MCF 10A (cell line): ENCODE measurements at regions not wholly inside any gene's neighbourhood (a gene's known extent, or its start where the extent isn't known, plus 50 kb on each side); places are given as distances from the start of the nearest gene placed in this dataset.
"Not testable (repeated sequence)": the region's sequence is repeated elsewhere in the genome, so short reads cannot be mapped to it uniquely, and the experiment has no call there.

Experiments
- BruUV-seq: library from RNA; stranded (reverse); fragments of 400-500 nt; replicated peaks from 2 replicates; lab custom pipeline; 2021; lab: Mats Ljungman, UMichigan
- CTCF ChIA-PET: fragments of 300-600 bp; sonication (Branson Sonifier 250); formaldehyde crosslinking; extraction: SDS; loops from one replicate; lab custom pipeline; 2021; ENCODE audit warnings: antibody characterized with exemption, inconsistent platforms; lab: Yijun Ruan, JAX
- POLR2A ChIA-PET: fragments of 300-600, 350-650 bp; sonication (Branson Sonifier 250); formaldehyde crosslinking; extraction: SDS; loops from one replicate; lab custom pipeline; 2020; ENCODE audit warnings: antibody characterized with exemption, inconsistent platforms; lab: Yijun Ruan, JAX
- DNase-seq: peaks from one replicate; pipeline ENCODE4 v3.0.0-alpha.2; 2018; ENCODE audit not compliant: unreplicated experiment
- H3K27ac Mint-ChIP-seq: one replicate; pipeline ENCODE4 v1.8.0; 2022; ENCODE audit warnings: mild to moderate bottlenecking, low read depth, mixed read lengths; ENCODE audit not compliant: unreplicated experiment
- H3K27me3 Mint-ChIP-seq: one replicate; pipeline ENCODE4 v1.8.0; 2022; ENCODE audit warnings: mixed read lengths; ENCODE audit not compliant: insufficient read depth, unreplicated experiment
- H3K36me3 Mint-ChIP-seq: one replicate; pipeline ENCODE4 v1.8.0; 2022; ENCODE audit warnings: mild to moderate bottlenecking, moderate library complexity, mixed read lengths; ENCODE audit not compliant: insufficient read depth, unreplicated experiment
- H3K4me1 Mint-ChIP-seq: one replicate; pipeline ENCODE4 v1.8.0; 2022; ENCODE audit warnings: mixed read lengths; ENCODE audit not compliant: insufficient read depth, unreplicated experiment
- H3K4me3 Mint-ChIP-seq: one replicate; pipeline ENCODE4 v1.8.0; 2022; ENCODE audit warnings: mild to moderate bottlenecking, moderate library complexity, mixed read lengths; ENCODE audit not compliant: unreplicated experiment
- H3K9me3 Mint-ChIP-seq: one replicate; pipeline ENCODE4 v1.8.0; 2022; ENCODE audit warnings: mixed read lengths; ENCODE audit not compliant: unreplicated experiment
- intact Hi-C: fragments of 100-400 bp; cut with micrococcal nuclease; formaldehyde crosslinking; loops from 2 replicates; pipeline ENCODE4 v1.14.1; 2022

- H3K36me3 Mint-ChIP-seq, H3K9me3 Mint-ChIP-seq, intact Hi-C loops, H3K27ac Mint-ChIP-seq, BruUV-seq, H3K4me1 Mint-ChIP-seq, H3K27me3 Mint-ChIP-seq, CTCF ChIA-PET: not testable (repeated sequence)
- peak; percentile 69 for DNase-seq
- POLR2A ChIA-PET = interaction anchor here (0.6 kb wide), 1 partner anchor 1670 kb away, joined by 3 read pairs; no protein-coding TSS in a partner anchor
- peak overlapping the region; percentile 69 for H3K4me3 Mint-ChIP-seq
Measured at GRCh38 chr1:149390173-149390926, 84.5 kb upstream of the NBPF19 start.

GRCh38 chr1:149390931-149391330 is 83.9 kb upstream of the NBPF19 start:
- peak overlapping the region; percentile 69 for H3K4me3 Mint-ChIP-seq
- CTCF ChIA-PET, H3K36me3 Mint-ChIP-seq, H3K27ac Mint-ChIP-seq, DNase-seq, H3K9me3 Mint-ChIP-seq, intact Hi-C loops, H3K27me3 Mint-ChIP-seq, H3K4me1 Mint-ChIP-seq: not testable (repeated sequence)
- TSS peak; percentile 87 for BruUV-seq
- POLR2A ChIA-PET = interaction anchor here (0.6 kb wide), 1 partner anchor 1671 kb away, joined by 3 read pairs; no protein-coding TSS in a partner anchor

GRCh38 chr1:149395802-149396201 is 79.0 kb upstream of the NBPF19 start:
- BruUV-seq, H3K9me3 Mint-ChIP-seq, CTCF ChIA-PET, H3K4me3 Mint-ChIP-seq, intact Hi-C loops, DNase-seq, H3K36me3 Mint-ChIP-seq, H3K27ac Mint-ChIP-seq, POLR2A ChIA-PET, H3K27me3 Mint-ChIP-seq: not testable (repeated sequence)
- peaks cover 11% of the 10 kb centered on the region for H3K4me1 Mint-ChIP-seq

GRCh38 chr1:149398527-149398926 is 76.3 kb upstream of the NBPF19 start:
- H3K9me3 Mint-ChIP-seq, DNase-seq, intact Hi-C loops, POLR2A ChIA-PET, CTCF ChIA-PET, H3K27me3 Mint-ChIP-seq, H3K36me3 Mint-ChIP-seq, BruUV-seq: not testable (repeated sequence)
- H3K27ac Mint-ChIP-seq = peak overlapping the region; percentile 54
- H3K4me1 Mint-ChIP-seq = peaks cover 11% of the 10 kb centered on the region
- peak overlapping the region; percentile 46 for H3K4me3 Mint-ChIP-seq

- H3K27ac Mint-ChIP-seq, intact Hi-C loops, CTCF ChIA-PET, DNase-seq, H3K27me3 Mint-ChIP-seq, H3K36me3 Mint-ChIP-seq, POLR2A ChIA-PET, H3K4me1 Mint-ChIP-seq, BruUV-seq, H3K9me3 Mint-ChIP-seq, H3K4me3 Mint-ChIP-seq: not testable (repeated sequence)
Measured at GRCh38 chr1:149408404-149408803, 66.4 kb upstream of the NBPF19 start.

GRCh38 chr1:149415373-149415772 is 59.5 kb upstream of the NBPF19 start:
- H3K27ac Mint-ChIP-seq, BruUV-seq, DNase-seq, CTCF ChIA-PET, POLR2A ChIA-PET, H3K27me3 Mint-ChIP-seq, H3K9me3 Mint-ChIP-seq, intact Hi-C loops, H3K4me3 Mint-ChIP-seq, H3K4me1 Mint-ChIP-seq, H3K36me3 Mint-ChIP-seq: not testable (repeated sequence)

GRCh38 chr1:149418782-149419181 is 56.1 kb upstream of the NBPF19 start:
- H3K4me1 Mint-ChIP-seq, H3K27me3 Mint-ChIP-seq, H3K36me3 Mint-ChIP-seq, DNase-seq, CTCF ChIA-PET, intact Hi-C loops, H3K4me3 Mint-ChIP-seq, H3K27ac Mint-ChIP-seq, BruUV-seq, POLR2A ChIA-PET, H3K9me3 Mint-ChIP-seq: not testable (repeated sequence)

GRCh38 chr1:149423122-149423521 is 51.7 kb upstream of the NBPF19 start:
- H3K4me3 Mint-ChIP-seq, H3K9me3 Mint-ChIP-seq, POLR2A ChIA-PET, DNase-seq, H3K27ac Mint-ChIP-seq, H3K27me3 Mint-ChIP-seq, CTCF ChIA-PET, intact Hi-C loops, H3K4me1 Mint-ChIP-seq, H3K36me3 Mint-ChIP-seq, BruUV-seq: not testable (repeated sequence)
